Smooth muscle cell (in vitro differentiated cells): ENCODE measurements at regions not wholly inside any gene's neighbourhood (a gene's known extent, or its start where the extent isn't known, plus 50 kb on each side); places are given as distances from the start of the nearest gene placed in this dataset.

Source experiments
- DNase-seq: peaks from one replicate; lab custom pipeline; 2025; ENCODE audit not compliant: unreplicated experiment; lab: John Stamatoyannopoulos, UW
- H2AFZ ChIP-seq: fragments of 200-600 bp; sonication (generic); 2 replicates; pipeline ENCODE4 v1.6.0; 2016; ENCODE audit warnings: antibody characterized with exemption, low read depth, mild to moderate bottlenecking
- H3F3A ChIP-seq: fragments of 200-600 bp; sonication (generic); 2 replicates; pipeline ENCODE4 v1.6.0; 2017; ENCODE audit warnings: antibody characterized with exemption, low read depth
- H3K27ac ChIP-seq: fragments of 200-600 bp; sonication (generic); 2 replicates; pipeline ENCODE4 v1.5.1; 2016; ENCODE audit warnings: low read depth, mild to moderate bottlenecking
- H3K27me3 ChIP-seq: fragments of 200-600 bp; sonication (generic); 2 replicates; pipeline ENCODE4 v1.6.1; 2016; ENCODE audit warnings: low read depth, mild to moderate bottlenecking
- H3K36me3 ChIP-seq: fragments of 200-600 bp; sonication (generic); 2 replicates; pipeline ENCODE4 v1.5.1; 2016; ENCODE audit warnings: low read depth
- H3K4me1 ChIP-seq: fragments of 200-600 bp; sonication (generic); 2 replicates; pipeline ENCODE4 v1.5.1; 2016; ENCODE audit warnings: low read depth
- H3K4me2 ChIP-seq: fragments of 200-600 bp; sonication (generic); 2 replicates; pipeline ENCODE4 v1.6.0; 2016; ENCODE audit warnings: mild to moderate bottlenecking
- H3K4me3 ChIP-seq: fragments of 200-600 bp; sonication (generic); 2 replicates; pipeline ENCODE4 v1.5.1; 2016; ENCODE audit warnings: mild to moderate bottlenecking
- H3K79me2 ChIP-seq: fragments of 200-600 bp; sonication (generic); 2 replicates; pipeline ENCODE4 v1.6.0; 2016; ENCODE audit warnings: low read depth, mild to moderate bottlenecking
- H3K9ac ChIP-seq: fragments of 200-600 bp; sonication (generic); 2 replicates; pipeline ENCODE4 v1.6.0; 2016; ENCODE audit warnings: low read depth
- H3K9me3 ChIP-seq: fragments of 200-600 bp; sonication (generic); replicated peaks from 2 replicates; pipeline ENCODE4 v1.5.1; 2016; ENCODE audit warnings: low read depth
- H4K20me1 ChIP-seq: fragments of 200-600 bp; sonication (generic); 2 replicates; pipeline ENCODE4 v1.6.0; 2016; ENCODE audit warnings: low read depth
- CTCF ChIP-seq: fragments of 200-600 bp; sonication (generic); IDR thresholded peaks from 2 replicates; pipeline ENCODE4 v1.5.1; 2017; ENCODE audit warnings: borderline replicate concordance, mild to moderate bottlenecking, antibody characterized with exemption; ENCODE audit not compliant: insufficient read depth, poor library complexity, severe bottlenecking
- WGBS: methylation state at CpG from one replicate; pipeline ENCODE4 v1.1.7; 2016; ENCODE audit warnings: low lambda C conversion rate; 5-methylcytosine and 5-hydroxymethylcytosine counted together

- Histone ChIP-seq H3K36me3 (no peaks in the 10 kb centered on the region), H3F3A (no peaks in the 10 kb centered on the region), H3K4me1 (no peaks in the 10 kb centered on the region), H3K4me3 (no peak overlapping the region), H3K79me2 (no peaks in the 10 kb centered on the region), H3K4me2 (no peak overlapping the region), H3K9ac (no peak overlapping the region), H3K27ac (no peak overlapping the region), H2AFZ (no peak overlapping the region), H4K20me1 (no peaks in the 10 kb centered on the region), H3K27me3 (no peaks in the 10 kb centered on the region), H3K9me3 (no peaks in the 10 kb centered on the region)
- TF ChIP-seq CTCF = no peak
- DNase-seq = no peak
These were observed 842.0 kb upstream of the CDH2 start for GRCh38 chr18:29018976-29019375.

DNA sequence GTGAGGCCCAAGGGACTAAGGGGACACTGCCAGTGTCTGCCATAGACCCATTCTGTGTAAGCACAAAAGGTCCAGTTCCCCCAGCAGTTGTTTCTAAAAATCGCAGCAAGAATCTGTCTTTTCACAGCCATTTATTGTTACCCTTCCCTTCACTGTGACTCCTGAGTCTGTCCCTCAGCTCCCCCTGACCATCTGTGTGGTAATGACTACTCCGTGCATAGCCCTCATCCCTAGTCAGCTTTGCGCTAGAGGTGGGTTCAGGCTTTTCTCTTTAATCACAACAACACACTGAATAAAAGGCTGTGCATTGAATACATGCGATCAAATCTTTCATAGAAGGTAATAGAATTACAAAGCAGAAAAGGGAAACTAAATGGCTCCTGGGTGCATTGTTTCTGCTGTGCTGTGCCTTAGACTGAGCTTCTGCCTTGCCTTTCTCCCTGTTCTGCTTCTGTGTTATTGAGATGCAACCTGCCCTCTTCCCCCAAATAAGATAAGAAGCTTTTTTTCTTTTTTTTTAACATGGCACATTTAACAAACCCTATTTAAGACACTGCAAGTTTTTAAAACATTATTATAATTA lies 836.0 kb upstream of the CDH2 start:
- 95% methylated on average over 4 of the region's 4 CpGs for WGBS
- no peaks in the 10 kb centered on the region for H3K27me3 ChIP-seq
- no peaks in the 10 kb centered on the region for H3K4me1 ChIP-seq
- no peak overlapping the region for H2AFZ ChIP-seq
- TF ChIP-seq CTCF = no peak
- no peak overlapping the region for H3K9ac ChIP-seq
- H3K4me3 ChIP-seq = no peak overlapping the region
- no peak overlapping the region for H3K4me2 ChIP-seq
- no peak overlapping the region for H3K27ac ChIP-seq
- no peaks in the 10 kb centered on the region for H3K9me3 ChIP-seq
- no peaks in the 10 kb centered on the region for H3K79me2 ChIP-seq
- no peaks in the 10 kb centered on the region for H3K36me3 ChIP-seq
- H4K20me1 ChIP-seq = no peaks in the 10 kb centered on the region
- no peak for DNase-seq
- H3F3A ChIP-seq = no peaks in the 10 kb centered on the region

GRCh38 chr18:29012364-29012763 lies 835.4 kb upstream of the CDH2 start:
- Histone ChIP-seq H3K9me3 (no peaks in the 10 kb centered on the region), H3K9ac (no peak overlapping the region), H3K4me1 (no peaks in the 10 kb centered on the region), H3F3A (no peaks in the 10 kb centered on the region), H3K4me3 (no peak overlapping the region), H3K4me2 (no peak overlapping the region), H3K79me2 (no peaks in the 10 kb centered on the region), H2AFZ (no peak overlapping the region), H3K36me3 (no peaks in the 10 kb centered on the region), H3K27me3 (no peaks in the 10 kb centered on the region), H3K27ac (no peak overlapping the region), H4K20me1 (no peaks in the 10 kb centered on the region)
- WGBS = 83% methylated on average over 5 of the region's 5 CpGs
- no peak for TF ChIP-seq CTCF
- DNase-seq = no peak

GRCh38 chr18:29009250-29009803 lies 832.4 kb upstream of the CDH2 start:
- no peak overlapping the region for H3K4me2 ChIP-seq
- no peak for DNase-seq
- no peaks in the 10 kb centered on the region for H4K20me1 ChIP-seq
- no peaks in the 10 kb centered on the region for H3K36me3 ChIP-seq
- H3K27ac ChIP-seq = no peak overlapping the region
- H3K79me2 ChIP-seq = no peaks in the 10 kb centered on the region
- H3K27me3 ChIP-seq = no peaks in the 10 kb centered on the region
- H3F3A ChIP-seq = no peaks in the 10 kb centered on the region
- no peak overlapping the region for H3K9ac ChIP-seq
- H3K9me3 ChIP-seq = no peaks in the 10 kb centered on the region
- H3K4me3 ChIP-seq = no peak overlapping the region
- peaks cover 14% of the 10 kb centered on the region for H3K4me1 ChIP-seq
- no peak overlapping the region for H2AFZ ChIP-seq
- no peak for TF ChIP-seq CTCF
- 98% methylated on average over 2 of the region's 2 CpGs for WGBS
